ENCODE measurements at regions not wholly inside any gene's neighbourhood (a gene's known extent, or its start where the extent isn't known, plus 50 kb on each side); places are given as distances from the start of the nearest gene placed in this dataset.

DNA sequence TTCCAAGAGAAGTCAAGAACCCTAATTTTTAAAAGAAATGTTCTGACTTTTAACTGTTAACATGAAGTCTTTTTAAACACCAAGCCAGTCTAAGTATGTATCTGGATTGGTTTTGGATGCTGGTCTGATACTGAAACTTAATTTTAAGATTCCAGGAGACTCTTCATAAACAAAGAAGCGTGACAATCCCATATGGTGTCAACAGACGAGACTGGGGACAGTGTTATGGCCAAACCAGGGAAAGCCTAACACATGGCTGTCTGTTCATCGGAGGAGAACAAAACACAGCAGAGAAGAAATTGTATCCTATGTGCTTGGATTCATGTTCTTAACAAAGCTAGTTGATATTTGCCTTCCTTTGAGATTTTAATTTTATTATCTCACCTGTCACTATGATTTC is 80.5 kb upstream of the UPP2 start:
- TF ChIP-seq POLR2A (IDR thresholded peaks at IDR 0.05) (no peak), EP300 (IDR thresholded peaks at IDR 0.05) (no peak), CTCF (IDR thresholded peaks at IDR 0.05) (no peak)
- no peak for DNase-seq (ENCODE audit: low spot score in 2 of 2)
- no peaks in the 10 kb centered on the region for H3K36me3 ChIP-seq
- H3K4me1 ChIP-seq: no peaks in the 10 kb centered on the region
- H3K27me3 ChIP-seq: no peaks in the 10 kb centered on the region
- no peaks in the 10 kb centered on the region for H3K9me3 ChIP-seq
- H3K4me3 ChIP-seq: no peak overlapping the region
- H3K27ac ChIP-seq: no peak overlapping the region
- WGBS, 2 donors: 82 to 87% methylated on average over 3 of the region's 3 CpGs

- TF ChIP-seq CTCF (IDR thresholded peaks at IDR 0.05) (no peak), POLR2A (IDR thresholded peaks at IDR 0.05) (no peak), EP300 (IDR thresholded peaks at IDR 0.05) (no peak)
- DNase-seq (ENCODE audit: low spot score in 2 of 2): no peak
- H3K27me3 ChIP-seq: no peaks in the 10 kb centered on the region
- H3K36me3 ChIP-seq: no peaks in the 10 kb centered on the region
- 76 to 81% methylated on average over 4 of the region's 4 CpGs for WGBS, 2 donors
- H3K27ac ChIP-seq: no peak overlapping the region
- H3K9me3 ChIP-seq: no peaks in the 10 kb centered on the region
- peaks cover 0 to 8% (median 0%) of the 10 kb centered on the region in 4 donors for H3K4me1 ChIP-seq
- no peak overlapping the region for H3K4me3 ChIP-seq
Measured at GRCh38 chr2:158015428-158016076, 86.1 kb upstream of the UPP2 start.

DNA sequence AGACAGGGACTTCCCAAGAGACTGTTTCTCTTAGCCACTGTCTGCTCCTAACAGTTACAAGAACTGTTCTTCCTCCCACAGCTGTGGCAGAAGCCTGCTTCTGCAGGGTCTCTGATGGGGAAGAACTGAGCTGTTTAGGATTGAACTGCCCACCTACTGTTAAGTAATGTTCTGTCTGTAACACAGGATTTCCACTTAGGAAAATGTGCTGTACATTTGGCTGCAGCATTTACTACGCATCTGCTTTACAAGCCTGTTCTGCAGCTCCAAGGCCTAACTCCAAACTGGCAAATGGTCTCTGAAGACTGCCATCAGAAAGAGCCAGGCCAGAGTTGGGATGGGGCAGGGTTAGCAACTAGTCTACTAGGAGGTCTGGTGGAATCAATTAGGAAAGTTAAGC is 87.8 kb upstream of the UPP2 start:
- no peak overlapping the region for H3K27ac ChIP-seq
- WGBS, 2 donors: 40 to 94% methylated on average over 1 of the region's 1 CpG
- no peaks in the 10 kb centered on the region for H3K9me3 ChIP-seq
- no peak overlapping the region for H3K4me3 ChIP-seq
- DNase-seq (ENCODE audit: low spot score in 2 of 2): no peak
- H3K27me3 ChIP-seq: no peaks in the 10 kb centered on the region
- H3K36me3 ChIP-seq: no peaks in the 10 kb centered on the region
- TF ChIP-seq POLR2A (IDR thresholded peaks at IDR 0.05) (no peak), CTCF (IDR thresholded peaks at IDR 0.05) (no peak), EP300 (IDR thresholded peaks at IDR 0.05) (no peak)
- peaks cover 0 to 16% (median 0%) of the 10 kb centered on the region in 4 donors for H3K4me1 ChIP-seq

- H3K4me3 ChIP-seq: no peak overlapping the region
- no peak for DNase-seq (ENCODE audit: low spot score in 2 of 2)
- WGBS, 2 donors: 91 to 92% methylated on average over 5 of the region's 5 CpGs
- no peaks in the 10 kb centered on the region for H3K9me3 ChIP-seq
- no peak overlapping the region for H3K27ac ChIP-seq
- peaks cover 0 to 16% (median 0%) of the 10 kb centered on the region in 4 donors for H3K4me1 ChIP-seq
- no peaks in the 10 kb centered on the region for H3K27me3 ChIP-seq
- TF ChIP-seq CTCF (IDR thresholded peaks at IDR 0.05) (no peak), EP300 (IDR thresholded peaks at IDR 0.05) (no peak), POLR2A (IDR thresholded peaks at IDR 0.05) (no peak)
- no peaks in the 10 kb centered on the region for H3K36me3 ChIP-seq
Measured at GRCh38 chr2:158011055-158011771, 90.5 kb upstream of the UPP2 start.

DNA sequence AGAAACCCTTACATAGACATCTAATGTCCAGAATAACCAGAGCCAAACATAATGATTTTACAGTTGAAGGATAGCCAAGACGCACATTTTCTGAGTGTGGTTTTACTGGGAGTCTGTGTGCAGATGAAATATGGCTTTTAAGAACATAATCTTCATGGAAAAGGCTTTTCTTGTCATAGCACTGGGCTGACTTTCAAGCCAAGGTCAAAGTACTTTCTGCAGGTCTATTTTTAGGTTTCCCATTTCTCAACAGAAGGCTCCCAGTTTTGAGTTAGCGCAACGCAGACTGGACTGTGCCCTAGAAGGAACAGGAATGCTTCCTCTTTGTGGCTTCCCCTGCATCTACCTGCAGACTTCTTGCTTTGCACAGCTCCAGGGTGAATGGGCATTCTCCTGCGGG is 92.3 kb upstream of the UPP2 start:
- Histone ChIP-seq H3K4me3 (no peak overlapping the region), H3K9me3 (no peaks in the 10 kb centered on the region), H3K4me1 (peaks cover 0 to 16% (median 0%) of the 10 kb centered on the region in 4 donors), H3K27ac (no peak overlapping the region), H3K27me3 (no peaks in the 10 kb centered on the region), H3K36me3 (no peaks in the 10 kb centered on the region)
- no peak for DNase-seq (ENCODE audit: low spot score in 2 of 2)
- TF ChIP-seq EP300 (IDR thresholded peaks at IDR 0.05) (no peak), POLR2A (IDR thresholded peaks at IDR 0.05) (no peak), CTCF (IDR thresholded peaks at IDR 0.05) (no peak)
- WGBS, 2 donors: 34 to 46% methylated on average over 4 of the region's 4 CpGs
